K562 (cell line): ENCODE measurements at regions not wholly inside any gene's neighbourhood (a gene's known extent, or its start where the extent isn't known, plus 50 kb on each side); places are given as distances from the start of the nearest gene placed in this dataset.

Source experiments
- ATAC-seq: fragments of 200-7000 bp; cut with Tn5 transposase; 3 replicates; pipeline ENCODE4 v1.9.1; 2020; ENCODE audit warnings: moderate library complexity
- BruUV-seq: library from RNA; stranded (reverse); fragments of 400-500 nt; replicated peaks from 2 replicates; lab custom pipeline; 2021; lab: Mats Ljungman, UMichigan
- CTCF ChIA-PET: fragments of 300-600 bp; formaldehyde crosslinking; extraction: SDS; loops from one replicate; lab custom pipeline; 2021; ENCODE audit warnings: low intra/inter-chr PET ratio; lab: Yijun Ruan, JAX
- POLR2A ChIA-PET: fragments of 300-600, 350-650 bp; sonication (Branson Sonifier 250); formaldehyde crosslinking; extraction: SDS; loops from one replicate; lab custom pipeline; 2021; ENCODE audit warnings: antibody characterized with exemption, inconsistent platforms; lab: Yijun Ruan, JAX
- DNase-seq, 4 experiments: peaks; one replicate each; pipeline versions ENCODE4 v3.0.0 to v3.0.0-alpha.2; 2011 to 2018; ENCODE audit warnings: low spot score in 3 of 4, mixed read lengths in 3 of 4; ENCODE audit errors: extremely low read depth in 1 of 4
- FAIRE-seq: peaks from 2 replicates; lab custom pipeline; 2011; peaks lifted over from hg19 to GRCh38; lab: Jason Lieb, UNC
- H2AFZ ChIP-seq: 2 replicates; pipeline ENCODE4 v1.6.0; 2011; ENCODE audit warnings: low read depth, low read length, control low read depth, inconsistent platforms
- H3K27ac ChIP-seq: fragments of 200-600 bp; 3 replicates; pipeline ENCODE4 v1.8.0; 2011; ENCODE audit warnings: low read depth, mild to moderate bottlenecking, control low read depth, inconsistent platforms, low read length, moderate library complexity, mixed read lengths; ENCODE audit errors: extremely low read depth
- H3K27me3 ChIP-seq, 2 experiments: fragments of 300-600 bp in 1 of 2; 2 replicates in 1 of 2; 3 replicates in 1 of 2; pipeline versions ENCODE4 v1.6.0 to v1.8.0; 2011; ENCODE audit warnings: inconsistent platforms in 2 of 2, low read length in 2 of 2, mild to moderate bottlenecking in 1 of 2, mixed read lengths in 1 of 2, moderate library complexity in 1 of 2; ENCODE audit not compliant: control insufficient read depth in 2 of 2, insufficient read depth in 2 of 2
- H3K36me3 ChIP-seq: fragments of 300-600 bp; 3 replicates; pipeline ENCODE4 v1.8.0; 2011; ENCODE audit warnings: mild to moderate bottlenecking, low read length, inconsistent platforms; ENCODE audit not compliant: control insufficient read depth, insufficient read depth
- H3K4me1 ChIP-seq, 2 experiments: fragments of 200-600 bp in 1 of 2; replicated peaks in 1 of 2; 2 replicates in 1 of 2; 3 replicates in 1 of 2; pipeline versions ENCODE4 v1.5.1 to v1.8.0; 2011; ENCODE audit warnings: inconsistent platforms in 2 of 2, low read length in 2 of 2, mild to moderate bottlenecking in 1 of 2, mixed read lengths in 1 of 2, moderate library complexity in 1 of 2; ENCODE audit not compliant: control insufficient read depth in 2 of 2, insufficient read depth in 2 of 2
- H3K4me2 ChIP-seq: 2 replicates; pipeline ENCODE4 v1.6.1; 2011; ENCODE audit warnings: low read length, control low read depth, inconsistent platforms, mixed read lengths; ENCODE audit not compliant: insufficient read depth
- H3K4me3 ChIP-seq: fragments of 200-600 bp; sonication (generic), shearing (Covaris generic); 2 replicates; pipeline ENCODE4 v1.5.1; 2016; ENCODE audit warnings: control low read depth, inconsistent platforms
- H3K79me2 ChIP-seq: fragments of 200-600 bp; 3 replicates; pipeline ENCODE4 v1.8.0; 2011; ENCODE audit warnings: low read length, inconsistent platforms; ENCODE audit not compliant: control insufficient read depth, insufficient read depth
- H3K9ac ChIP-seq, 2 experiments: 2 replicates each; pipeline versions ENCODE4 v1.6.0 to v1.6.1; 2011; ENCODE audit warnings: low read depth in 2 of 2, low read length in 2 of 2, control low read depth in 1 of 2, inconsistent platforms in 1 of 2, mild to moderate bottlenecking in 1 of 2, mixed read lengths in 1 of 2; ENCODE audit not compliant: insufficient read depth in 1 of 2
- H3K9me1 ChIP-seq: one replicate; pipeline ENCODE4 v1.6.0; 2011; ENCODE audit warnings: inconsistent platforms, mild to moderate bottlenecking, low read length, moderate library complexity; ENCODE audit not compliant: control insufficient read depth, insufficient read depth
- H3K9me3 ChIP-seq: replicated peaks from 2 replicates; pipeline ENCODE4 v1.5.1; 2011; ENCODE audit warnings: low read depth, low read length, inconsistent platforms; ENCODE audit not compliant: control insufficient read depth, insufficient read depth
- H4K20me1 ChIP-seq: replicated peaks from 2 replicates; pipeline ENCODE4 v1.6.1; 2011; ENCODE audit warnings: low read length, inconsistent platforms, mixed read lengths; ENCODE audit not compliant: control insufficient read depth, insufficient read depth
- BACH1 ChIP-seq: fragments of 200-800 bp; sonication (Bioruptor generic); IDR thresholded peaks from 2 replicates; pipeline ENCODE4 v1.6.1; 2016; ENCODE audit warnings: missing genetic modification characterization, missing compliant biosample characterization
- CHD2 ChIP-seq: IDR thresholded peaks from 2 replicates; pipeline ENCODE4 v1.6.1; 2011; ENCODE audit warnings: low read depth, low read length
- HDGF ChIP-seq: fragments of 450-650 bp; IDR thresholded peaks from 2 replicates; pipeline ENCODE4 v1.6.1; 2016
- NFE2L1 ChIP-seq: fragments of 450-650 bp; IDR thresholded peaks from 2 replicates; pipeline ENCODE4 v1.6.1; 2016; ENCODE audit warnings: missing genetic modification characterization, low read depth, mild to moderate bottlenecking, missing compliant biosample characterization, moderate library complexity, borderline replicate concordance
- RBBP5 ChIP-seq: fragments of 200-600 bp; sonication (generic); IDR thresholded peaks from 2 replicates; pipeline ENCODE4 v1.6.1; 2012; ENCODE audit warnings: borderline replicate concordance, mild to moderate bottlenecking, low read length, control low read depth, inconsistent platforms; ENCODE audit not compliant: insufficient read depth, poor library complexity, severe bottlenecking
- SIX5 ChIP-seq, 2 experiments: IDR thresholded peaks; 2 replicates each; pipeline ENCODE4 v1.6.1; 2011; ENCODE audit warnings: low read length in 2 of 2, borderline replicate concordance in 1 of 2, low read depth in 1 of 2, mild to moderate bottlenecking in 1 of 2, moderate library complexity in 1 of 2; ENCODE audit not compliant: insufficient read depth in 1 of 2
- ZNF316 ChIP-seq: fragments of 450-650 bp; IDR thresholded peaks from 2 replicates; pipeline ENCODE4 v1.6.1; 2016
- WGBS: fragments of 100-300 bp; shearing (Covaris generic); methylation state at CpG from one replicate; pipeline ENCODE4 v1.1.6; 2016; ENCODE audit warnings: low coverage, mixed read lengths; ENCODE audit not compliant: insufficient coverage; ENCODE audit errors: missing lambda C conversion rate; 5-methylcytosine and 5-hydroxymethylcytosine counted together
- in situ Hi-C: fragments of 300-500 bp; cut with MboI; formaldehyde crosslinking; loops from 4 replicates; pipeline ENCODE4 v1.15.0; 2018; ENCODE audit warnings: inconsistent platforms, mixed read lengths
- intact Hi-C: fragments of 100-400 bp; cut with micrococcal nuclease; formaldehyde crosslinking; loops from 2 replicates; pipeline ENCODE4 v1.14.2; 2022
- TF ChIP-seq, protein P1 (sequence below): fragments of 250-450 bp; sonication (Bioruptor Pico); IDR thresholded peaks from 2 replicates; pipeline ENCODE4 v1.4.0; 2020
- TF ChIP-seq, protein P2 (sequence below): fragments of 450-650 bp; IDR thresholded peaks from 2 replicates; pipeline ENCODE4 v1.7.0; 2016; ENCODE audit warnings: borderline replicate concordance
- TF ChIP-seq, protein P3 (sequence below), 2 experiments: IDR thresholded peaks; 2 replicates each; pipeline ENCODE4 v1.6.1; 2012; ENCODE audit warnings: improper control_type of control experiment in 2 of 2, low read depth in 2 of 2, low read length in 2 of 2, borderline replicate concordance in 1 of 2

DNA sequence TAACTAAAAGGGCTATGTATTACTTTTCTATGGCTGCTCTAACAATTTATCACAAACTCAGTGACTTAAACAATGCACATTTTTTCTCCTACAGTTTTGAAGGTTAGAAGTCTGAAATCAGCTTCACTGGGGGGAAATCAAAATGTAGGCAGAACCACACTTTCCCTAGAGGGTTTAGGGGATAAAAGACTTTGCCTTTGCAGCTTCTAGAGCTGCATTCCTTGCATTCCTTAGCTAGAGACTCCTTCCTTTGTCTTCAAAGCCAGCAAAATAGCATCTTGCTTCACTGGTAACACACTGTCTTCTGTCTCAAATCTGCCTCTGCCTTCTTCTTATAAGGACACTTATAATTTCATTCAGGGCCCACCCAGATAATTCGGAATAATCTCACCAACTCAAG, 152.4 kb upstream of the SPIN4 start (continued):
- TF ChIP-seq, protein P1, sequence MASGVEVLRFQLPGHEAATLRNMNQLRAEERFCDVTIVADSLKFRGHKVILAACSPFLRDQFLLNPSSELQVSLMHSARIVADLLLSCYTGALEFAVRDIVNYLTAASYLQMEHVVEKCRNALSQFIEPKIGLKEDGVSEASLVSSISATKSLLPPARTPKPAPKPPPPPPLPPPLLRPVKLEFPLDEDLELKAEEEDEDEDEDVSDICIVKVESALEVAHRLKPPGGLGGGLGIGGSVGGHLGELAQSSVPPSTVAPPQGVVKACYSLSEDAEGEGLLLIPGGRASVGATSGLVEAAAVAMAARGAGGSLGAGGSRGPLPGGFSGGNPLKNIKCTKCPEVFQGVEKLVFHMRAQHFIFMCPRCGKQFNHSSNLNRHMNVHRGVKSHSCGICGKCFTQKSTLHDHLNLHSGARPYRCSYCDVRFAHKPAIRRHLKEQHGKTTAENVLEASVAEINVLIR (CRISPR knock-in tag), result no peak
- TF ChIP-seq ZNF316 (no peak), RBBP5 (no peak), SIX5 (IDR thresholded peaks at IDR 0.05; ENCODE audit: borderline replicate concordance in 1 of 2, insufficient read depth in 1 of 2, low read depth in 1 of 2, low read length in 2 of 2) (no peak), CHD2 (no peak), HDGF (no peak)

DNA sequence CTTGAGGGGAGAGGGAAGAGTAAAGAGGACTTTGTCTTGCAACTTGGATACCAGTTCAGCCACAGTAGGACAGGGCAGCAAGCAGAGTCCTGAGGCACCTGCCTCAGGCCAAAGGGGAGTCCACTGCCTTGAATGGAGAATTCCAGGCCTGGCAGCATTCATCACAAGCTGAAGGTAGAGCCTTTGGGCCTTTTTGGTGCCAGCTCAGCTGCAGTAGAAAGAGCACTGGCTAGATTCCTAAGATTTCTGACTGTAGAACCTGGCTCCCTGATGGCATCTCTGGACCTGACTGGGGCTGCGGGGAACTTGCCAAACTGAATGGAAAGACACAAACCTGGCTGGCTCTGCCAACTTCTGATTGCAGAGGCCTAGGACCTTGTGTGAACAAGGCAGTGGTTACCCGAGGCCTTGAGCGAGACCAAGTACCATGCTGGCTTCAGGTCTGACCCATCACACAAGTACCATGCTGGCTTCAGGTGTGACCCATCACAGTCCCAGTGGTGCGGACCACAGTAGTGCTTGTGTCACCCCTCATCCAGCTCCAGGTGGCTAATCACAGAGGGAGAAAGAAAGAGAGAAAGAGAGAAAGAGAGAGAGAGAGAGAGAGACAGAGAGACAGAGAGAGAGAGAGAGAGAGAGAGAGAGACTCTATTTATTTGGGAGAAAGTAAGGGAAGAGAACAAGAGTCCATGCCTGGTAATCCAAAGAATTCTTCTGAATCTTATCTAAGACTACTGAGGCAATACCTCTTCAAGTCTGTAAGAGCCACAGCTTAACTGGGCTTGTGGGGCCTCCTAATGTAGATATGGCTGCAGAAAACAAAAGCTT, 137.6 kb upstream of the SPIN4 start:
- Histone ChIP-seq H3K9me1 (no peaks in the 10 kb centered on the region), H3K4me3 (no peak overlapping the region), H3K9me3 (no peaks in the 10 kb centered on the region), H3K36me3 (no peaks in the 10 kb centered on the region), H2AFZ (no peak overlapping the region), H3K27ac (no peak overlapping the region), H3K9ac (no peak overlapping the region), H3K79me2 (no peaks in the 10 kb centered on the region), H3K27me3 (no peaks in the 10 kb centered on the region), H4K20me1 (no peaks in the 10 kb centered on the region), H3K4me2 (no peak overlapping the region), H3K4me1 (no peaks in the 10 kb centered on the region)
- no TSS peak for BruUV-seq
- no peak for DNase-seq
- intact Hi-C loops, result no loop called here
- in situ Hi-C loops, result no loop called here
- ChIA-PET CTCF (no interaction called here), POLR2A (no interaction called here)
- 43% methylated on average over 3 of the region's 4 CpGs for WGBS
- ATAC-seq, result no peak
- FAIRE-seq, result no peak
- TF ChIP-seq, protein P2, sequence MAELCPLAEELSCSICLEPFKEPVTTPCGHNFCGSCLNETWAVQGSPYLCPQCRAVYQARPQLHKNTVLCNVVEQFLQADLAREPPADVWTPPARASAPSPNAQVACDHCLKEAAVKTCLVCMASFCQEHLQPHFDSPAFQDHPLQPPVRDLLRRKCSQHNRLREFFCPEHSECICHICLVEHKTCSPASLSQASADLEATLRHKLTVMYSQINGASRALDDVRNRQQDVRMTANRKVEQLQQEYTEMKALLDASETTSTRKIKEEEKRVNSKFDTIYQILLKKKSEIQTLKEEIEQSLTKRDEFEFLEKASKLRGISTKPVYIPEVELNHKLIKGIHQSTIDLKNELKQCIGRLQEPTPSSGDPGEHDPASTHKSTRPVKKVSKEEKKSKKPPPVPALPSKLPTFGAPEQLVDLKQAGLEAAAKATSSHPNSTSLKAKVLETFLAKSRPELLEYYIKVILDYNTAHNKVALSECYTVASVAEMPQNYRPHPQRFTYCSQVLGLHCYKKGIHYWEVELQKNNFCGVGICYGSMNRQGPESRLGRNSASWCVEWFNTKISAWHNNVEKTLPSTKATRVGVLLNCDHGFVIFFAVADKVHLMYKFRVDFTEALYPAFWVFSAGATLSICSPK, result no peak
- TF ChIP-seq BACH1 (tag) (no peak), NFE2L1 (tag) (no peak)
- TF ChIP-seq, protein P3, sequence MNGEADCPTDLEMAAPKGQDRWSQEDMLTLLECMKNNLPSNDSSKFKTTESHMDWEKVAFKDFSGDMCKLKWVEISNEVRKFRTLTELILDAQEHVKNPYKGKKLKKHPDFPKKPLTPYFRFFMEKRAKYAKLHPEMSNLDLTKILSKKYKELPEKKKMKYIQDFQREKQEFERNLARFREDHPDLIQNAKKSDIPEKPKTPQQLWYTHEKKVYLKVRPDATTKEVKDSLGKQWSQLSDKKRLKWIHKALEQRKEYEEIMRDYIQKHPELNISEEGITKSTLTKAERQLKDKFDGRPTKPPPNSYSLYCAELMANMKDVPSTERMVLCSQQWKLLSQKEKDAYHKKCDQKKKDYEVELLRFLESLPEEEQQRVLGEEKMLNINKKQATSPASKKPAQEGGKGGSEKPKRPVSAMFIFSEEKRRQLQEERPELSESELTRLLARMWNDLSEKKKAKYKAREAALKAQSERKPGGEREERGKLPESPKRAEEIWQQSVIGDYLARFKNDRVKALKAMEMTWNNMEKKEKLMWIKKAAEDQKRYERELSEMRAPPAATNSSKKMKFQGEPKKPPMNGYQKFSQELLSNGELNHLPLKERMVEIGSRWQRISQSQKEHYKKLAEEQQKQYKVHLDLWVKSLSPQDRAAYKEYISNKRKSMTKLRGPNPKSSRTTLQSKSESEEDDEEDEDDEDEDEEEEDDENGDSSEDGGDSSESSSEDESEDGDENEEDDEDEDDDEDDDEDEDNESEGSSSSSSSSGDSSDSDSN (IDR thresholded peaks at IDR 0.05; ENCODE audit: borderline replicate concordance in 1 of 2, low read depth in 2 of 2, low read length in 2 of 2), result no peak
